HEK293 (cell line): ENCODE measurements at regions not wholly inside any gene's neighbourhood (a gene's known extent, or its start where the extent isn't known, plus 50 kb on each side); places are given as distances from the start of the nearest gene placed in this dataset.

ENCODE experiments used
- CTCF ChIA-PET: fragments of 350-600 bp; formaldehyde crosslinking; extraction: SDS; loops from one replicate; lab custom pipeline; 2021; ENCODE audit warnings: antibody characterized with exemption; lab: Yijun Ruan, JAX
- POLR2A ChIA-PET: fragments of 300-600 bp; formaldehyde crosslinking; extraction: SDS; loops from one replicate; lab custom pipeline; 2020; ENCODE audit warnings: antibody characterized with exemption, inconsistent platforms; lab: Yijun Ruan, JAX
- H3K27ac ChIP-seq: fragments of 200-500 bp; sonication (Bioruptor generic); 2 replicates; pipeline ENCODE4 v1.5.1; 2014; ENCODE audit warnings: low read depth, low read length, control low read depth, inconsistent platforms; ENCODE audit errors: extremely low read depth
- H3K36me3 ChIP-seq, 2 experiments: fragments of 200-500 bp in 1 of 2; sonication (Bioruptor generic) in 1 of 2; 1 replicate in 1 of 2; 2 replicates in 1 of 2; pipeline ENCODE4 v1.5.1; 2014 to 2017; ENCODE audit warnings: inconsistent platforms in 2 of 2, low read length in 2 of 2; ENCODE audit not compliant: control insufficient read depth in 2 of 2, insufficient read depth in 1 of 2
- H3K4me1 ChIP-seq: fragments of 200-500 bp; sonication (Bioruptor generic); 2 replicates; pipeline ENCODE4 v1.5.1; 2014; ENCODE audit warnings: mild to moderate bottlenecking, low read length, inconsistent platforms; ENCODE audit not compliant: control insufficient read depth, insufficient read depth
- H3K4me3 ChIP-seq: 2 replicates; pipeline ENCODE4 v1.5.1; 2011; ENCODE audit warnings: low read depth, mild to moderate bottlenecking, control low read depth, low read length, moderate library complexity
- H3K9me3 ChIP-seq: fragments of 200-500 bp; sonication (Bioruptor generic); 2 replicates; pipeline ENCODE4 v1.5.1; 2014; ENCODE audit warnings: low read depth, low read length, inconsistent platforms; ENCODE audit not compliant: control insufficient read depth, insufficient read depth
- GLI2 ChIP-seq: fragments of 450-650 bp; formaldehyde crosslinking; IDR thresholded peaks from 2 replicates; pipeline ENCODE4; 2017; ENCODE audit warnings: missing biosample characterization, missing genetic modification characterization, low read depth, borderline replicate concordance
- KLF10 ChIP-seq: fragments of 450-650 bp; IDR thresholded peaks from 2 replicates; pipeline ENCODE4 v1.5.1; 2018; ENCODE audit warnings: missing biosample characterization, mild to moderate bottlenecking, missing genetic modification characterization
- WT1 ChIP-seq: fragments of 450-650 bp; formaldehyde crosslinking; IDR thresholded peaks from 2 replicates; pipeline ENCODE4 v1.5.1; 2016; ENCODE audit warnings: missing biosample characterization, missing genetic modification characterization
- ZBTB11 ChIP-seq: fragments of 450-650 bp; formaldehyde crosslinking; conservative IDR thresholded peaks from 2 replicates; pipeline ENCODE4 v1.5.1; 2016; ENCODE audit warnings: low read depth, missing biosample characterization, missing genetic modification characterization
- ZNF133 ChIP-seq: fragments of 450-650 bp; formaldehyde crosslinking; IDR thresholded peaks from 2 replicates; pipeline ENCODE4 v1.5.1; 2016; ENCODE audit warnings: missing biosample characterization, missing genetic modification characterization
- ZNF155 ChIP-seq: fragments of 450-650 bp; formaldehyde crosslinking; IDR thresholded peaks from 2 replicates; pipeline ENCODE4 v1.5.1; 2016; ENCODE audit warnings: missing biosample characterization, missing genetic modification characterization
- ZNF202 ChIP-seq: fragments of 450-650 bp; formaldehyde crosslinking; IDR thresholded peaks from 2 replicates; pipeline ENCODE4 v1.5.1; 2016; ENCODE audit warnings: missing biosample characterization, missing genetic modification characterization, borderline replicate concordance
- ZNF223 ChIP-seq: fragments of 450-650 bp; formaldehyde crosslinking; IDR thresholded peaks from 2 replicates; pipeline ENCODE4 v1.5.1; 2016; ENCODE audit warnings: missing biosample characterization, missing genetic modification characterization
- ZNF24 ChIP-seq: fragments of 450-650 bp; formaldehyde crosslinking; IDR thresholded peaks from 2 replicates; pipeline ENCODE4 v1.5.1; 2016; ENCODE audit warnings: missing biosample characterization, missing genetic modification characterization
- ZNF311 ChIP-seq: fragments of 450-650 bp; formaldehyde crosslinking; IDR thresholded peaks from 2 replicates; pipeline ENCODE4 v1.5.1; 2017; ENCODE audit warnings: missing biosample characterization, missing genetic modification characterization, borderline replicate concordance
- ZNF350 ChIP-seq: fragments of 450-650 bp; formaldehyde crosslinking; IDR thresholded peaks from 2 replicates; pipeline ENCODE4 v1.5.0; 2017; ENCODE audit warnings: missing biosample characterization, mild to moderate bottlenecking, missing genetic modification characterization
- ZNF610 ChIP-seq: fragments of 450-650 bp; formaldehyde crosslinking; IDR thresholded peaks from 2 replicates; pipeline ENCODE4 v1.5.1; 2016; ENCODE audit warnings: missing biosample characterization, missing genetic modification characterization, borderline replicate concordance
- ZNF645 ChIP-seq: fragments of 450-650 bp; formaldehyde crosslinking; IDR thresholded peaks from 2 replicates; pipeline ENCODE4; 2016; ENCODE audit warnings: missing biosample characterization, missing genetic modification characterization
- ZNF776 ChIP-seq: fragments of 450-650 bp; formaldehyde crosslinking; IDR thresholded peaks from 2 replicates; pipeline ENCODE4 v1.5.0; 2017; ENCODE audit warnings: missing biosample characterization, missing genetic modification characterization, borderline replicate concordance
- ZNF791 ChIP-seq: fragments of 450-650 bp; formaldehyde crosslinking; IDR thresholded peaks from 2 replicates; pipeline ENCODE4 v1.5.1; 2016; ENCODE audit warnings: missing biosample characterization, missing genetic modification characterization
- ZNF843 ChIP-seq: fragments of 450-650 bp; formaldehyde crosslinking; IDR thresholded peaks from 2 replicates; pipeline ENCODE4 v1.5.1; 2016; ENCODE audit warnings: missing biosample characterization, missing genetic modification characterization
- TF ChIP-seq, protein P1 (sequence below): fragments of 450-650 bp; formaldehyde crosslinking; IDR thresholded peaks from 2 replicates; pipeline ENCODE4 v1.5.1; 2017; ENCODE audit warnings: missing biosample characterization, missing genetic modification characterization
- TF ChIP-seq, protein P2 (sequence below): fragments of 450-650 bp; formaldehyde crosslinking; IDR thresholded peaks from 2 replicates; pipeline ENCODE4 v1.5.1; 2016; ENCODE audit warnings: missing biosample characterization, missing genetic modification characterization, borderline replicate concordance
- TF ChIP-seq, protein P3 (sequence below): fragments of 450-650 bp; IDR thresholded peaks from 2 replicates; pipeline ENCODE4 v1.5.1; 2018; ENCODE audit warnings: missing biosample characterization, missing genetic modification characterization

- Histone ChIP-seq H3K27ac (no peak overlapping the region), H3K9me3 (no peaks in the 10 kb centered on the region), H3K4me1 (no peaks in the 10 kb centered on the region), H3K4me3 (no peak overlapping the region), H3K36me3 (no peaks in the 10 kb centered on the region)
- ChIA-PET CTCF (interaction anchor here (0.5 kb wide), 1 partner anchor 437 kb away, joined by 4 read pairs; no protein-coding TSS in a partner anchor), POLR2A (interaction anchor here (0.6 kb wide), 1 partner anchor 397 kb away, joined by 3 read pairs; no protein-coding TSS in a partner anchor)
- TF ChIP-seq ZNF350 (tag by site-specific recombination) = no peak
- no peak for TF ChIP-seq ZNF776 (tag by site-specific recombination)
- TF ChIP-seq, protein P1, sequence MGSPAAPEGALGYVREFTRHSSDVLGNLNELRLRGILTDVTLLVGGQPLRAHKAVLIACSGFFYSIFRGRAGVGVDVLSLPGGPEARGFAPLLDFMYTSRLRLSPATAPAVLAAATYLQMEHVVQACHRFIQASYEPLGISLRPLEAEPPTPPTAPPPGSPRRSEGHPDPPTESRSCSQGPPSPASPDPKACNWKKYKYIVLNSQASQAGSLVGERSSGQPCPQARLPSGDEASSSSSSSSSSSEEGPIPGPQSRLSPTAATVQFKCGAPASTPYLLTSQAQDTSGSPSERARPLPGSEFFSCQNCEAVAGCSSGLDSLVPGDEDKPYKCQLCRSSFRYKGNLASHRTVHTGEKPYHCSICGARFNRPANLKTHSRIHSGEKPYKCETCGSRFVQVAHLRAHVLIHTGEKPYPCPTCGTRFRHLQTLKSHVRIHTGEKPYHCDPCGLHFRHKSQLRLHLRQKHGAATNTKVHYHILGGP (tag by site-specific recombination) = no peak
- TF ChIP-seq, protein P2, sequence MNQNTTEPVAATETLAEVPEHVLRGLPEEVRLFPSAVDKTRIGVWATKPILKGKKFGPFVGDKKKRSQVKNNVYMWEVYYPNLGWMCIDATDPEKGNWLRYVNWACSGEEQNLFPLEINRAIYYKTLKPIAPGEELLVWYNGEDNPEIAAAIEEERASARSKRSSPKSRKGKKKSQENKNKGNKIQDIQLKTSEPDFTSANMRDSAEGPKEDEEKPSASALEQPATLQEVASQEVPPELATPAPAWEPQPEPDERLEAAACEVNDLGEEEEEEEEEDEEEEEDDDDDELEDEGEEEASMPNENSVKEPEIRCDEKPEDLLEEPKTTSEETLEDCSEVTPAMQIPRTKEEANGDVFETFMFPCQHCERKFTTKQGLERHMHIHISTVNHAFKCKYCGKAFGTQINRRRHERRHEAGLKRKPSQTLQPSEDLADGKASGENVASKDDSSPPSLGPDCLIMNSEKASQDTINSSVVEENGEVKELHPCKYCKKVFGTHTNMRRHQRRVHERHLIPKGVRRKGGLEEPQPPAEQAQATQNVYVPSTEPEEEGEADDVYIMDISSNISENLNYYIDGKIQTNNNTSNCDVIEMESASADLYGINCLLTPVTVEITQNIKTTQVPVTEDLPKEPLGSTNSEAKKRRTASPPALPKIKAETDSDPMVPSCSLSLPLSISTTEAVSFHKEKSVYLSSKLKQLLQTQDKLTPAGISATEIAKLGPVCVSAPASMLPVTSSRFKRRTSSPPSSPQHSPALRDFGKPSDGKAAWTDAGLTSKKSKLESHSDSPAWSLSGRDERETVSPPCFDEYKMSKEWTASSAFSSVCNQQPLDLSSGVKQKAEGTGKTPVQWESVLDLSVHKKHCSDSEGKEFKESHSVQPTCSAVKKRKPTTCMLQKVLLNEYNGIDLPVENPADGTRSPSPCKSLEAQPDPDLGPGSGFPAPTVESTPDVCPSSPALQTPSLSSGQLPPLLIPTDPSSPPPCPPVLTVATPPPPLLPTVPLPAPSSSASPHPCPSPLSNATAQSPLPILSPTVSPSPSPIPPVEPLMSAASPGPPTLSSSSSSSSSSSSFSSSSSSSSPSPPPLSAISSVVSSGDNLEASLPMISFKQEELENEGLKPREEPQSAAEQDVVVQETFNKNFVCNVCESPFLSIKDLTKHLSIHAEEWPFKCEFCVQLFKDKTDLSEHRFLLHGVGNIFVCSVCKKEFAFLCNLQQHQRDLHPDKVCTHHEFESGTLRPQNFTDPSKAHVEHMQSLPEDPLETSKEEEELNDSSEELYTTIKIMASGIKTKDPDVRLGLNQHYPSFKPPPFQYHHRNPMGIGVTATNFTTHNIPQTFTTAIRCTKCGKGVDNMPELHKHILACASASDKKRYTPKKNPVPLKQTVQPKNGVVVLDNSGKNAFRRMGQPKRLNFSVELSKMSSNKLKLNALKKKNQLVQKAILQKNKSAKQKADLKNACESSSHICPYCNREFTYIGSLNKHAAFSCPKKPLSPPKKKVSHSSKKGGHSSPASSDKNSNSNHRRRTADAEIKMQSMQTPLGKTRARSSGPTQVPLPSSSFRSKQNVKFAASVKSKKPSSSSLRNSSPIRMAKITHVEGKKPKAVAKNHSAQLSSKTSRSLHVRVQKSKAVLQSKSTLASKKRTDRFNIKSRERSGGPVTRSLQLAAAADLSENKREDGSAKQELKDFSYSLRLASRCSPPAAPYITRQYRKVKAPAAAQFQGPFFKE (tag by site-specific recombination) = no peak
- no peak for TF ChIP-seq ZNF311 (tag by site-specific recombination)
- no peak for TF ChIP-seq ZBTB11
- no peak for TF ChIP-seq ZNF610 (tag by site-specific recombination)
- TF ChIP-seq GLI2 (tag by site-specific recombination) = no peak
- TF ChIP-seq, protein P3, sequence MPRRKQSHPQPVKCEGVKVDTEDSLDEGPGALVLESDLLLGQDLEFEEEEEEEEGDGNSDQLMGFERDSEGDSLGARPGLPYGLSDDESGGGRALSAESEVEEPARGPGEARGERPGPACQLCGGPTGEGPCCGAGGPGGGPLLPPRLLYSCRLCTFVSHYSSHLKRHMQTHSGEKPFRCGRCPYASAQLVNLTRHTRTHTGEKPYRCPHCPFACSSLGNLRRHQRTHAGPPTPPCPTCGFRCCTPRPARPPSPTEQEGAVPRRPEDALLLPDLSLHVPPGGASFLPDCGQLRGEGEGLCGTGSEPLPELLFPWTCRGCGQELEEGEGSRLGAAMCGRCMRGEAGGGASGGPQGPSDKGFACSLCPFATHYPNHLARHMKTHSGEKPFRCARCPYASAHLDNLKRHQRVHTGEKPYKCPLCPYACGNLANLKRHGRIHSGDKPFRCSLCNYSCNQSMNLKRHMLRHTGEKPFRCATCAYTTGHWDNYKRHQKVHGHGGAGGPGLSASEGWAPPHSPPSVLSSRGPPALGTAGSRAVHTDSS = no peak
- TF ChIP-seq ZNF155 (tag by site-specific recombination) = no peak
- TF ChIP-seq KLF10 (tag by site-specific recombination) = no peak
Measured at GRCh38 chr12:91377436-91377835, 194.8 kb upstream of the DCN start.

DNA sequence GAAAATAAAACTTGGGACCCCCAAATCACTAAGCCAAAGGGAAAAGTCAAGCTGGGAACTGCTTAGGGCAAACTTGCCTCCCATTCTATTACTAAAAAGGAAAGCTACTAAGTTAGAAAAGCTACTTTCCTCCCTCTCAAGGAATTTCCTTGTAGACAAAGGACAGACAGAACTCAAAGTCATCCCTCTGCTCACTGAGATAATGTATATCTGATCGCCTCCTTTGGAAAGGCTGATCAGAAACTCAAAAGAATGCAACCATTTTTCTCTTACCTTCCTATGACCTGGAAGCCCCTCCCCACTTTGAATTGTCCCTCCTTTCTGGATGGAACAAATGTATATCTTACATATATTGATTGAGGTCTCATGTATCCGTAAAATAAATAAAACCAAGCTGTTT lies 190.5 kb upstream of the DCN start:
- no peaks in the 10 kb centered on the region for H3K36me3 ChIP-seq
- H3K27ac ChIP-seq = no peak overlapping the region
- no peaks in the 10 kb centered on the region for H3K9me3 ChIP-seq
- no peak overlapping the region for H3K4me3 ChIP-seq
- POLR2A ChIA-PET = no interaction called here
- CTCF ChIA-PET = interaction anchor here (0.7 to 1.3 kb wide), 3 partner anchors 9 to 1197 kb away, joined by 3 to 12 read pairs (median 3); no protein-coding TSS in a partner anchor
- no peaks in the 10 kb centered on the region for H3K4me1 ChIP-seq
- TF ChIP-seq WT1 (tag by site-specific recombination) = no peak
- TF ChIP-seq ZNF791 (tag by site-specific recombination) = no peak
- no peak for TF ChIP-seq KLF10 (tag by site-specific recombination)
- no peak for TF ChIP-seq ZNF223 (tag by site-specific recombination)
- no peak for TF ChIP-seq ZNF202
- TF ChIP-seq ZNF24 = no peak
- no peak for TF ChIP-seq ZNF133 (tag by site-specific recombination)
- TF ChIP-seq ZNF843 = no peak
- TF ChIP-seq ZNF645 (tag by site-specific recombination) = no peak
